DOHH2 (cell line): ENCODE measurements at regions not wholly inside any gene's neighbourhood (a gene's known extent, or its start where the extent isn't known, plus 50 kb on each side); places are given as distances from the start of the nearest gene placed in this dataset.

Experiments
- H3F3A ChIP-seq: fragments of 200-600 bp; sonication (generic), shearing (Covaris generic); 2 replicates; pipeline ENCODE4 v1.6.0; 2016; ENCODE audit warnings: antibody characterized with exemption, mild to moderate bottlenecking; ENCODE audit not compliant: control insufficient read depth, insufficient read depth
- H3K27ac ChIP-seq: fragments of 200-600 bp; sonication (generic); 2 replicates; pipeline ENCODE4 v1.5.1; 2014; ENCODE audit warnings: low read depth, mild to moderate bottlenecking, low read length, moderate library complexity
- H3K27me3 ChIP-seq: fragments of 200-600 bp; sonication (generic); 2 replicates; pipeline ENCODE4 v1.6.1; 2014; ENCODE audit warnings: mild to moderate bottlenecking, low read length, mixed read lengths; ENCODE audit not compliant: control insufficient read depth
- H3K36me3 ChIP-seq: fragments of 200-600 bp; sonication (generic); 2 replicates; pipeline ENCODE4 v1.6.1; 2014; ENCODE audit warnings: mild to moderate bottlenecking, low read length, moderate library complexity, mixed read lengths; ENCODE audit not compliant: control insufficient read depth
- H3K4me1 ChIP-seq: fragments of 200-600 bp; sonication (generic); 2 replicates; pipeline ENCODE4 v1.6.1; 2014; ENCODE audit warnings: mild to moderate bottlenecking, low read length, mixed read lengths; ENCODE audit not compliant: control insufficient read depth
- H3K4me2 ChIP-seq: fragments of 200-600 bp; sonication (generic); 2 replicates; pipeline ENCODE4 v1.6.0; 2014; ENCODE audit warnings: mild to moderate bottlenecking, low read length, moderate library complexity
- H3K4me3 ChIP-seq: fragments of 200-600 bp; sonication (generic); 2 replicates; pipeline ENCODE4 v1.5.1; 2014; ENCODE audit warnings: mild to moderate bottlenecking, low read length, mixed read lengths
- H3K79me2 ChIP-seq: fragments of 200-600 bp; sonication (generic); 2 replicates; pipeline ENCODE4 v1.6.1; 2014; ENCODE audit warnings: mild to moderate bottlenecking, low read length, mixed read lengths; ENCODE audit not compliant: control insufficient read depth
- H3K9me2 ChIP-seq: fragments of 200-600 bp; sonication (generic); replicated peaks from 2 replicates; pipeline ENCODE4 v1.6.1; 2014; ENCODE audit warnings: mild to moderate bottlenecking, low read length, mixed read lengths; ENCODE audit not compliant: control insufficient read depth
- H3K9me3 ChIP-seq: fragments of 200-600 bp; sonication (generic); 2 replicates; pipeline ENCODE4 v1.6.1; 2014; ENCODE audit warnings: antibody characterized with exemption, low read length, mixed read lengths; ENCODE audit not compliant: control insufficient read depth, insufficient read depth
- H4K20me1 ChIP-seq: fragments of 200-600 bp; sonication (generic); 2 replicates; pipeline ENCODE4 v1.6.0; 2014; ENCODE audit warnings: low read depth, mild to moderate bottlenecking, antibody characterized with exemption, low read length, moderate library complexity; ENCODE audit not compliant: control insufficient read depth, insufficient read depth
- EZH2phosphoT487 ChIP-seq: fragments of 200-600 bp; sonication (generic); IDR thresholded peaks from 2 replicates; pipeline ENCODE4 v1.6.1; 2017; ENCODE audit warnings: borderline replicate concordance, mild to moderate bottlenecking, antibody characterized with exemption, low read length, moderate library complexity, mixed read lengths
- TF ChIP-seq, protein P1 (sequence below): fragments of 200-600 bp; sonication (generic); IDR thresholded peaks from one replicate; pipeline ENCODE4 v1.5.1; 2014; ENCODE audit warnings: antibody characterized with exemption, mild to moderate bottlenecking, low read depth, low read length; ENCODE audit not compliant: poor library complexity, severe bottlenecking

DNA sequence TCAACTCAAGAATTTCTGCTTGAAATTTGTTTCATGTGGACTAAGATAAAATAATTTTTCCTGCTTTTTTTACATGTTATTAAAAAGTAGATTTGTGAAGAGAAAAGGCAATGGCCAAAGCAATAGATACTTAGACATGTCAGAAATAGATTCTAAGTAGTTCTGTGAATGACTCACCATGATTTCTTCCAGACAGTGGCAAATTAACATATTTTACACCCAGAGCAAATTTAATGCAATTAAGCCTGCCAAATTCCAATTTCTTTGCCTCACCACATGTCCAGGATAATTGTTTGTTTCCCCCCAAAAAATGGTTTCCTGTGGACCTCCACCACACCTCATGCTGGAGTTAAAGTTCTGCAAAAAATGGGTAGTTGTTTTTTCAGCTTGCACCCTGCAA lies 651.4 kb downstream of the CETN3 start:
- H3K4me3 ChIP-seq: no peak overlapping the region
- no peaks in the 10 kb centered on the region for H3K36me3 ChIP-seq
- H4K20me1 ChIP-seq: no peaks in the 10 kb centered on the region
- no peaks in the 10 kb centered on the region for H3K79me2 ChIP-seq
- TF ChIP-seq, protein P1, sequence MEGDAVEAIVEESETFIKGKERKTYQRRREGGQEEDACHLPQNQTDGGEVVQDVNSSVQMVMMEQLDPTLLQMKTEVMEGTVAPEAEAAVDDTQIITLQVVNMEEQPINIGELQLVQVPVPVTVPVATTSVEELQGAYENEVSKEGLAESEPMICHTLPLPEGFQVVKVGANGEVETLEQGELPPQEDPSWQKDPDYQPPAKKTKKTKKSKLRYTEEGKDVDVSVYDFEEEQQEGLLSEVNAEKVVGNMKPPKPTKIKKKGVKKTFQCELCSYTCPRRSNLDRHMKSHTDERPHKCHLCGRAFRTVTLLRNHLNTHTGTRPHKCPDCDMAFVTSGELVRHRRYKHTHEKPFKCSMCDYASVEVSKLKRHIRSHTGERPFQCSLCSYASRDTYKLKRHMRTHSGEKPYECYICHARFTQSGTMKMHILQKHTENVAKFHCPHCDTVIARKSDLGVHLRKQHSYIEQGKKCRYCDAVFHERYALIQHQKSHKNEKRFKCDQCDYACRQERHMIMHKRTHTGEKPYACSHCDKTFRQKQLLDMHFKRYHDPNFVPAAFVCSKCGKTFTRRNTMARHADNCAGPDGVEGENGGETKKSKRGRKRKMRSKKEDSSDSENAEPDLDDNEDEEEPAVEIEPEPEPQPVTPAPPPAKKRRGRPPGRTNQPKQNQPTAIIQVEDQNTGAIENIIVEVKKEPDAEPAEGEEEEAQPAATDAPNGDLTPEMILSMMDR: no peak
- no peak for TF ChIP-seq EZH2phosphoT487
- no peaks in the 10 kb centered on the region for H3K4me1 ChIP-seq
- H3K27ac ChIP-seq: no peak overlapping the region
- no peaks in the 10 kb centered on the region for H3K9me3 ChIP-seq
- H3F3A ChIP-seq: no peaks in the 10 kb centered on the region
- H3K9me2 ChIP-seq: no peaks in the 10 kb centered on the region
- no peaks in the 10 kb centered on the region for H3K27me3 ChIP-seq
- H3K4me2 ChIP-seq: no peak overlapping the region

DNA sequence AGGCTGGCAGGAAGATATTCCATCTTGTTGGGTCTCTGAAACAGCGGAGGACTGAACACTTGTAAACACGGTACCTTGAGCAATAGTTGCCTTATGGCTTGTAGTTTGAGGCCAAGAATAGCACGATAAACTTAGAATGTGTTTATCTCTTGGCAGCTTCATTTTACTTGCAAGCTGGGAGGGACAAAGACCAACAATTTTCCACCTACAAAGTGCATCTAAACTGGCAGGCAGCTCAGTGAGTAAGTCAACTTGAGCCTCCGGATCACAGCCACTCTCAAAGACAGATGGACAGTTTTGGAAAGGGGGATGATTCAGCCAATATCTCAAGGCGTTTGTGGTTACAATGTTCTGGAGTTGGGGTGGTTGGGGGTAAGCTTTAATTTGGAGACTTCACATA lies 652.6 kb downstream of the CETN3 start:
- Histone ChIP-seq H3K9me2 (no peaks in the 10 kb centered on the region), H4K20me1 (no peaks in the 10 kb centered on the region), H3K27me3 (no peaks in the 10 kb centered on the region), H3K9me3 (no peaks in the 10 kb centered on the region), H3F3A (no peaks in the 10 kb centered on the region), H3K79me2 (no peaks in the 10 kb centered on the region), H3K4me1 (no peaks in the 10 kb centered on the region), H3K4me2 (no peak overlapping the region), H3K27ac (no peak overlapping the region), H3K4me3 (no peak overlapping the region), H3K36me3 (no peaks in the 10 kb centered on the region)
- TF ChIP-seq EZH2phosphoT487: no peak
- TF ChIP-seq, protein P1: no peak

DNA sequence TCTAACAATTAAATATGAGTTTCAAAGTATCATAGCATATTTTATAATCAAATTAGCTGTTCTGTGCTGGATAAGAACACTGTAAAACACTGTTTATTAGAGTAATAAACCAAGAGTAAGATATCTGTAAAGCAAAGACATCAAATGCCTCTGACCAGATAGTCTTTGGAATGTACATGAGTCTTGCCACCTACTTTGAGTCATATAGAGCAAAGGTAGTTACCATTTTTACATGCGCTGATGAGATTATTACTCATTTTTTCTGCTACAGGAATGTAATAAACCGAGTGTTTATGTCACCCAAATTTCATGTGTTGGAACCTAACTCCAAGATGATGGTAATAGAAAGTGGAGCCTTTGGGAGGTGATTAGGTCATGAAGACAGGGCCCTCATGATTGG lies 654.5 kb downstream of the CETN3 start:
- H3K4me3 ChIP-seq: no peak overlapping the region
- no peaks in the 10 kb centered on the region for H3K27me3 ChIP-seq
- H3K79me2 ChIP-seq: no peaks in the 10 kb centered on the region
- no peak overlapping the region for H3K4me2 ChIP-seq
- H3K36me3 ChIP-seq: no peaks in the 10 kb centered on the region
- no peaks in the 10 kb centered on the region for H3K9me3 ChIP-seq
- no peaks in the 10 kb centered on the region for H3K4me1 ChIP-seq
- H3K9me2 ChIP-seq: no peaks in the 10 kb centered on the region
- no peaks in the 10 kb centered on the region for H3F3A ChIP-seq
- TF ChIP-seq, protein P1: no peak
- no peak for TF ChIP-seq EZH2phosphoT487
- H3K27ac ChIP-seq: no peak overlapping the region
- no peaks in the 10 kb centered on the region for H4K20me1 ChIP-seq

DNA sequence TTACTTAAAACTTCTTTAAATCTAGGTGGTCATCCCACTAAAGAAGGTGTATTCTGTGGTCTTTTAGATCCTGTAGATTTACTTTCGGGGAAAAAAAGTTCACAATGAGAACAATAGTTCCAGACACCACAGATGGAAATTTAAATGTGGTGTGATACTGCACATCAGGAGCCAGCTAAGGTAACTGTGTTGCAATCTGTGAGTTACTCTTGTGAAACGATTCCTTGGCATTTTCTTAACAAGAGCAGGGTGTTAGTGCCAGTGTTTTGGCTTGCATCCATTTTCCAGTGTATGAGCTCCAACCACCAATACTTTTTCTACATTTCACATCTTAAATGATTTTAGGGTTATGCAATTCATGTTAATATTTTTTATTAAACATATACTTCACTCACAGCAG lies 674.5 kb downstream of the CETN3 start:
- Histone ChIP-seq H3K9me3 (no peaks in the 10 kb centered on the region), H3K79me2 (no peaks in the 10 kb centered on the region), H3K27me3 (no peaks in the 10 kb centered on the region), H3F3A (no peaks in the 10 kb centered on the region), H3K27ac (no peak overlapping the region), H3K9me2 (no peaks in the 10 kb centered on the region), H3K4me2 (no peak overlapping the region), H3K4me1 (no peaks in the 10 kb centered on the region), H4K20me1 (no peaks in the 10 kb centered on the region), H3K36me3 (no peaks in the 10 kb centered on the region), H3K4me3 (no peak overlapping the region)
- TF ChIP-seq EZH2phosphoT487: no peak
- TF ChIP-seq, protein P1: no peak
